ENCODE measurements at regions not wholly inside any gene's neighbourhood (a gene's known extent, or its start where the extent isn't known, plus 50 kb on each side); places are given as distances from the start of the nearest gene placed in this dataset.

- Histone ChIP-seq H3K27me3 (replicated peaks in 1 of 4; ENCODE audit: control extremely low read depth in 1 of 4, control insufficient read depth in 3 of 4, insufficient read depth in 4 of 4, low read length in 3 of 4) (no peaks in the 10 kb centered on the region), H3K4me1 (ENCODE audit: control insufficient read depth in 2 of 2, insufficient read depth in 2 of 2, low read length in 2 of 2) (no peaks in the 10 kb centered on the region), H4K20me1 (ENCODE audit: control insufficient read depth, insufficient read depth, low read length, poor library complexity, severe bottlenecking) (no peaks in the 10 kb centered on the region), H3K4me2 (replicated peaks; ENCODE audit: low read depth, low read length, poor library complexity, severe bottlenecking) (no peak overlapping the region), H3K9me3 (ENCODE audit: control extremely low read depth in 1 of 3, control insufficient read depth in 2 of 3, insufficient read depth in 1 of 3, low read length in 2 of 3) (no peaks in the 10 kb centered on the region), H3K36me3 (replicated peaks in 1 of 2; ENCODE audit: control extremely low read depth in 1 of 2, control insufficient read depth in 1 of 2, extremely low read depth in 1 of 2, insufficient read depth in 2 of 2, low read length in 1 of 2) (no peaks in the 10 kb centered on the region), H3K9ac (ENCODE audit: low read length) (no peak overlapping the region), H2AFZ (ENCODE audit: insufficient read depth, low read depth, low read length, poor library complexity, severe bottlenecking) (no peak overlapping the region), H3K27ac (ENCODE audit: low read length in 2 of 2) (no peak overlapping the region), H3K79me2 (ENCODE audit: control insufficient read depth, insufficient read depth, low read length) (no peaks in the 10 kb centered on the region), H3K4me3 (ENCODE audit: control extremely low read depth in 1 of 5, extremely low read depth in 1 of 5, insufficient read depth in 1 of 5, low read depth in 2 of 5, low read length in 4 of 5) (no peak overlapping the region)
- POLR2A ChIA-PET: no interaction called here
- Mint-ChIP-seq H3K27ac (no peak overlapping the region), H3K27me3 (peaks cover 6% of the 10 kb centered on the region), H3K9me3 (ENCODE audit: insufficient read depth) (no peaks in the 10 kb centered on the region), H3K4me1 (no peaks in the 10 kb centered on the region), H3K4me3 (no peak overlapping the region)
- ATAC-seq (ENCODE audit: low read depth) (no peak), DNase-seq (no peak)
- 96% methylated on average over 4 of the region's 4 CpGs for WGBS (ENCODE audit: insufficient coverage)
- CTCF ChIA-PET: no interaction called here
- intact Hi-C loops (cut with micrococcal nuclease): no loop called here
- TF ChIP-seq, protein P1, sequence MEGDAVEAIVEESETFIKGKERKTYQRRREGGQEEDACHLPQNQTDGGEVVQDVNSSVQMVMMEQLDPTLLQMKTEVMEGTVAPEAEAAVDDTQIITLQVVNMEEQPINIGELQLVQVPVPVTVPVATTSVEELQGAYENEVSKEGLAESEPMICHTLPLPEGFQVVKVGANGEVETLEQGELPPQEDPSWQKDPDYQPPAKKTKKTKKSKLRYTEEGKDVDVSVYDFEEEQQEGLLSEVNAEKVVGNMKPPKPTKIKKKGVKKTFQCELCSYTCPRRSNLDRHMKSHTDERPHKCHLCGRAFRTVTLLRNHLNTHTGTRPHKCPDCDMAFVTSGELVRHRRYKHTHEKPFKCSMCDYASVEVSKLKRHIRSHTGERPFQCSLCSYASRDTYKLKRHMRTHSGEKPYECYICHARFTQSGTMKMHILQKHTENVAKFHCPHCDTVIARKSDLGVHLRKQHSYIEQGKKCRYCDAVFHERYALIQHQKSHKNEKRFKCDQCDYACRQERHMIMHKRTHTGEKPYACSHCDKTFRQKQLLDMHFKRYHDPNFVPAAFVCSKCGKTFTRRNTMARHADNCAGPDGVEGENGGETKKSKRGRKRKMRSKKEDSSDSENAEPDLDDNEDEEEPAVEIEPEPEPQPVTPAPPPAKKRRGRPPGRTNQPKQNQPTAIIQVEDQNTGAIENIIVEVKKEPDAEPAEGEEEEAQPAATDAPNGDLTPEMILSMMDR (IDR thresholded peaks at IDR 0.05): no peak
These were observed 347.9 kb upstream of the TSHZ2 start for GRCh38 chr20:52624281-52624680.

- CTCF ChIA-PET: no interaction called here
- Mint-ChIP-seq H3K27ac (no peak overlapping the region), H3K4me1 (no peaks in the 10 kb centered on the region), H3K27me3 (peaks cover 6% of the 10 kb centered on the region), H3K9me3 (ENCODE audit: insufficient read depth) (no peaks in the 10 kb centered on the region), H3K4me3 (no peak overlapping the region)
- intact Hi-C loops (cut with micrococcal nuclease): no loop called here
- no peaks in the 10 kb centered on the region for H3K36me3 ChIP-seq (replicated peaks in 1 of 2; ENCODE audit: control extremely low read depth in 1 of 2, control insufficient read depth in 1 of 2, extremely low read depth in 1 of 2, insufficient read depth in 2 of 2, low read length in 1 of 2)
- no peak for TF ChIP-seq EZH2 (IDR thresholded peaks at IDR 0.05; ENCODE audit: borderline replicate concordance, insufficient read depth, low read depth, low read length, poor library complexity, severe bottlenecking)
- TF ChIP-seq, protein P1 (IDR thresholded peaks at IDR 0.05): no peak
- no peak overlapping the region for H3K4me3 ChIP-seq (ENCODE audit: control extremely low read depth in 1 of 5, extremely low read depth in 1 of 5, insufficient read depth in 1 of 5, low read depth in 2 of 5, low read length in 4 of 5)
- no peak for DNase-seq
- H3K4me2 ChIP-seq (replicated peaks; ENCODE audit: low read depth, low read length, poor library complexity, severe bottlenecking): no peak overlapping the region
- H3K27ac ChIP-seq (ENCODE audit: low read length in 2 of 2): no peak overlapping the region
- H3K9me3 ChIP-seq (ENCODE audit: control extremely low read depth in 1 of 3, control insufficient read depth in 2 of 3, insufficient read depth in 1 of 3, low read length in 2 of 3): no peaks in the 10 kb centered on the region
- no peak overlapping the region for H3K9ac ChIP-seq (ENCODE audit: low read length)
- no peaks in the 10 kb centered on the region for H4K20me1 ChIP-seq (ENCODE audit: control insufficient read depth, insufficient read depth, low read length, poor library complexity, severe bottlenecking)
- no peaks in the 10 kb centered on the region for H3K27me3 ChIP-seq (replicated peaks in 1 of 4; ENCODE audit: control extremely low read depth in 1 of 4, control insufficient read depth in 3 of 4, insufficient read depth in 4 of 4, low read length in 3 of 4)
- no peak for ATAC-seq (ENCODE audit: low read depth)
- POLR2A ChIA-PET: no interaction called here
- no peaks in the 10 kb centered on the region for H3K79me2 ChIP-seq (ENCODE audit: control insufficient read depth, insufficient read depth, low read length)
- no peak overlapping the region for H2AFZ ChIP-seq (ENCODE audit: insufficient read depth, low read depth, low read length, poor library complexity, severe bottlenecking)
- H3K4me1 ChIP-seq (ENCODE audit: control insufficient read depth in 2 of 2, insufficient read depth in 2 of 2, low read length in 2 of 2): no peaks in the 10 kb centered on the region
These were observed 350.1 kb upstream of the TSHZ2 start for GRCh38 chr20:52622081-52622480.
